ENCODE measurements at regions not wholly inside any gene's neighbourhood (a gene's known extent, or its start where the extent isn't known, plus 50 kb on each side); places are given as distances from the start of the nearest gene placed in this dataset.
A peak's percentile ranks its signal among the peaks of the same experiment; 100 is the strongest.

GRCh38 chr14:25836636-25837035, 761.2 kb downstream of the NOVA1 start:
- no peak overlapping the region for H3K27ac Mint-ChIP-seq
- no peak overlapping the region for H3K4me3 Mint-ChIP-seq (ENCODE audit: low read depth)
- TF ChIP-seq CTCF (IDR thresholded peaks at IDR 0.05; ENCODE audit: unreplicated experiment) = no peak

GRCh38 chr14:25833341-25834126, 764.3 kb downstream of the NOVA1 start:
- peak; percentile 31 for DNase-seq (ENCODE audit: low spot score, unreplicated experiment)
- no peaks in the 10 kb centered on the region for H3K27me3 Mint-ChIP-seq
- peaks cover 4% of the 10 kb centered on the region for H3K4me1 Mint-ChIP-seq (ENCODE audit: low read depth)
- H3K9me3 Mint-ChIP-seq (ENCODE audit: low read depth) = no peaks in the 10 kb centered on the region
- peak; percentile 80 for TF ChIP-seq CTCF (IDR thresholded peaks at IDR 0.05; ENCODE audit: unreplicated experiment)
- no peak overlapping the region for H3K4me3 Mint-ChIP-seq (ENCODE audit: low read depth)
- no peaks in the 10 kb centered on the region for H3K36me3 Mint-ChIP-seq (ENCODE audit: insufficient read depth)
- no peak overlapping the region for H3K27ac Mint-ChIP-seq

More at GRCh38 chr14:25836636-25837035, 761.2 kb downstream of the NOVA1 start:
- H3K27me3 Mint-ChIP-seq = no peaks in the 10 kb centered on the region
- no peaks in the 10 kb centered on the region for H3K36me3 Mint-ChIP-seq (ENCODE audit: insufficient read depth)
- peaks cover 4% of the 10 kb centered on the region for H3K4me1 Mint-ChIP-seq (ENCODE audit: low read depth)
- no peak for DNase-seq (ENCODE audit: low spot score, unreplicated experiment)
- peaks cover 3% of the 10 kb centered on the region for H3K9me3 Mint-ChIP-seq (ENCODE audit: low read depth)

GRCh38 chr14:25832585-25832984, 765.2 kb downstream of the NOVA1 start:
- no peak overlapping the region for H3K4me3 Mint-ChIP-seq (ENCODE audit: low read depth)
- no peak for TF ChIP-seq CTCF (IDR thresholded peaks at IDR 0.05; ENCODE audit: unreplicated experiment)
- H3K4me1 Mint-ChIP-seq (ENCODE audit: low read depth) = peaks cover 4% of the 10 kb centered on the region
- no peaks in the 10 kb centered on the region for H3K9me3 Mint-ChIP-seq (ENCODE audit: low read depth)
- H3K36me3 Mint-ChIP-seq (ENCODE audit: insufficient read depth) = no peaks in the 10 kb centered on the region
- H3K27me3 Mint-ChIP-seq = no peaks in the 10 kb centered on the region
- DNase-seq (ENCODE audit: low spot score, unreplicated experiment) = no peak
- no peak overlapping the region for H3K27ac Mint-ChIP-seq

- Mint-ChIP-seq H3K36me3 (ENCODE audit: insufficient read depth) (no peaks in the 10 kb centered on the region), H3K27ac (no peak overlapping the region), H3K9me3 (ENCODE audit: low read depth) (no peaks in the 10 kb centered on the region), H3K4me3 (ENCODE audit: low read depth) (no peak overlapping the region), H3K4me1 (ENCODE audit: low read depth) (no peaks in the 10 kb centered on the region), H3K27me3 (no peaks in the 10 kb centered on the region)
- TF ChIP-seq CTCF (IDR thresholded peaks at IDR 0.05; ENCODE audit: unreplicated experiment) = no peak
- DNase-seq (ENCODE audit: low spot score, unreplicated experiment) = no peak
These were observed 769.3 kb downstream of the NOVA1 start for GRCh38 chr14:25828562-25828961.

GRCh38 chr14:25826105-25826504, 771.7 kb downstream of the NOVA1 start:
- no peak for DNase-seq (ENCODE audit: low spot score, unreplicated experiment)
- Mint-ChIP-seq H3K4me1 (ENCODE audit: low read depth) (no peaks in the 10 kb centered on the region), H3K4me3 (ENCODE audit: low read depth) (no peak overlapping the region), H3K9me3 (ENCODE audit: low read depth) (no peaks in the 10 kb centered on the region), H3K36me3 (ENCODE audit: insufficient read depth) (no peaks in the 10 kb centered on the region), H3K27ac (no peak overlapping the region), H3K27me3 (no peaks in the 10 kb centered on the region)
- no peak for TF ChIP-seq CTCF (IDR thresholded peaks at IDR 0.05; ENCODE audit: unreplicated experiment)

All from progenitor cell of endocrine pancreas (in vitro differentiated cells).